PC-9 (cell line): ENCODE measurements at regions not wholly inside any gene's neighbourhood (a gene's known extent, or its start where the extent isn't known, plus 50 kb on each side); places are given as distances from the start of the nearest gene placed in this dataset.
A peak's percentile ranks its signal among the peaks of the same experiment; 100 is the strongest.

Source experiments
- BruUV-seq: library from RNA; stranded (reverse); fragments of 400-500 nt; replicated peaks from 2 replicates; lab custom pipeline; 2021; lab: Mats Ljungman, UMichigan
- CTCF ChIA-PET: fragments of 300-600 bp; sonication (Branson Sonifier 250); formaldehyde crosslinking; loops from one replicate; lab custom pipeline; 2022; ENCODE audit warnings: antibody characterized with exemption; lab: Charles Lee
- POLR2A ChIA-PET: fragments of 300-600 bp; sonication (Branson Sonifier 250); formaldehyde crosslinking; loops from one replicate; lab custom pipeline; 2022; ENCODE audit warnings: antibody characterized with exemption; ENCODE audit not compliant: unreplicated experiment; lab: Charles Lee
- DNase-seq, 2 experiments: peaks; one replicate each; pipeline versions ENCODE4 v3.0.0 to v3.0.0-alpha.2; 2015 to 2022; ENCODE audit warnings: mixed read lengths in 1 of 2
- H2AFZ ChIP-seq: fragments of 200-600 bp; sonication (generic); 2 replicates; pipeline ENCODE4 v1.8.1; 2017; ENCODE audit warnings: antibody characterized with exemption
- H3F3A ChIP-seq: fragments of 200-600 bp; sonication (generic); 2 replicates; pipeline ENCODE4 v1.8.1; 2017; ENCODE audit warnings: antibody characterized with exemption, mild to moderate bottlenecking, low read depth; ENCODE audit not compliant: insufficient read depth
- H3K27ac ChIP-seq: fragments of 200-600 bp; sonication (generic); 2 replicates; pipeline ENCODE4 v1.6.1; 2016; ENCODE audit warnings: mixed run types
- H3K27me3 ChIP-seq: fragments of 200-600 bp; sonication (generic); 2 replicates; pipeline ENCODE4 v1.6.1; 2016; ENCODE audit warnings: low read depth, mixed run types; ENCODE audit not compliant: insufficient read depth
- H3K36me3 ChIP-seq: fragments of 200-600 bp; sonication (generic); 2 replicates; pipeline ENCODE4 v1.6.1; 2016; ENCODE audit warnings: low read depth, mixed run types
- H3K4me1 ChIP-seq: fragments of 200-600 bp; sonication (generic); replicated peaks from 2 replicates; pipeline ENCODE4 v1.6.1; 2016; ENCODE audit warnings: mixed run types; ENCODE audit not compliant: insufficient read depth
- H3K4me2 ChIP-seq: fragments of 200-600 bp; sonication (generic); 2 replicates; pipeline ENCODE4 v1.6.1; 2017; ENCODE audit warnings: mixed run types
- H3K4me3 ChIP-seq: fragments of 200-600 bp; sonication (generic); 2 replicates; pipeline ENCODE4 v1.6.1; 2016; ENCODE audit warnings: mixed run types
- H3K79me2 ChIP-seq: fragments of 200-600 bp; sonication (generic); 2 replicates; pipeline ENCODE4 v1.6.1; 2017; ENCODE audit warnings: low read depth, mixed run types
- H3K9me2 ChIP-seq: fragments of 200-600 bp; sonication (generic); 2 replicates; pipeline ENCODE4 v1.8.1; 2017; ENCODE audit warnings: mild to moderate bottlenecking; ENCODE audit not compliant: insufficient read depth
- H3K9me3 ChIP-seq: fragments of 200-600 bp; sonication (generic); 2 replicates; pipeline ENCODE4 v1.8.1; 2016; ENCODE audit warnings: low read depth; ENCODE audit not compliant: insufficient read depth
- H4K20me1 ChIP-seq: fragments of 200-600 bp; sonication (generic); 2 replicates; pipeline ENCODE4 v1.8.1; 2017; ENCODE audit not compliant: insufficient read depth
- CTCF ChIP-seq: fragments of 200-600 bp; sonication (generic); conservative IDR thresholded peaks from 2 replicates; pipeline ENCODE4 v1.6.1; 2017; ENCODE audit warnings: mixed run types, antibody characterized with exemption, mild to moderate bottlenecking, moderate library complexity
- EZH2 ChIP-seq: fragments of 200-600 bp; sonication (generic); IDR thresholded peaks from 2 replicates; pipeline ENCODE4 v1.8.0; 2017; ENCODE audit warnings: antibody characterized with exemption, low read depth
- intact Hi-C: fragments of 100-400 bp; cut with micrococcal nuclease; formaldehyde crosslinking; loops from one replicate; pipeline ENCODE4 v1.10.0; 2022; ENCODE audit not compliant: unreplicated experiment

- BruUV-seq, result no TSS peak
- Histone ChIP-seq H2AFZ (0 out of 2 replicates have a peak overlapping the region, but pooled peaks have one; percentile 17), H3K36me3 (no peaks in the 10 kb centered on the region), H3K4me2 (no peak overlapping the region), H3K27ac (no peak overlapping the region), H3K9me2 (0 out of 2 replicates have a peak, but pooled peaks cover 8% of the 10 kb centered on the region), H3K4me1 (no peaks in the 10 kb centered on the region), H3K4me3 (no peak overlapping the region), H3F3A (no peaks in the 10 kb centered on the region), H3K27me3 (no peaks in the 10 kb centered on the region), H3K9me3 (no peaks in the 10 kb centered on the region), H4K20me1 (no peaks in the 10 kb centered on the region), H3K79me2 (no peaks in the 10 kb centered on the region)
- ChIA-PET POLR2A (no interaction called here), CTCF (no interaction called here)
- no peak for TF ChIP-seq CTCF
- TF ChIP-seq EZH2, result no peak
- intact Hi-C loops, result no loop called here
- no peak for DNase-seq
Measured at GRCh38 chr3:174791161-174791560, 68.0 kb upstream of the NAALADL2 start.

GRCh38 chr3:174792864-174793263, 66.3 kb upstream of the NAALADL2 start:
- Histone ChIP-seq H3K4me3 (no peak overlapping the region), H3K79me2 (no peaks in the 10 kb centered on the region), H4K20me1 (no peaks in the 10 kb centered on the region), H3K36me3 (no peaks in the 10 kb centered on the region), H3K27me3 (no peaks in the 10 kb centered on the region), H3K4me1 (no peaks in the 10 kb centered on the region), H3K9me3 (no peaks in the 10 kb centered on the region), H3F3A (no peaks in the 10 kb centered on the region), H2AFZ (peak overlapping the region; percentile 46; the same call in 1 of the 2 replicates), H3K9me2 (0 out of 2 replicates have a peak, but pooled peaks cover 8% of the 10 kb centered on the region), H3K4me2 (no peak overlapping the region), H3K27ac (no peak overlapping the region)
- DNase-seq, result no peak
- POLR2A ChIA-PET, result no interaction called here
- intact Hi-C loops, result no loop called here
- CTCF ChIA-PET, result no interaction called here
- no peak for TF ChIP-seq EZH2
- BruUV-seq, result no TSS peak
